HCT116 (cell line): ENCODE measurements at regions not wholly inside any gene's neighbourhood (a gene's known extent, or its start where the extent isn't known, plus 50 kb on each side); places are given as distances from the start of the nearest gene placed in this dataset.

Source experiments
- ATAC-seq: fragments of 200-7000 bp; cut with Tn5 transposase; 2 replicates; pipeline ENCODE4 v1.9.1; 2020; ENCODE audit warnings: mild to moderate bottlenecking, moderate library complexity
- BruUV-seq: library from RNA; stranded (reverse); fragments of 400-500 nt; replicated peaks from 2 replicates; lab custom pipeline; 2021; lab: Mats Ljungman, UMichigan
- CTCF ChIA-PET: fragments of 300-600 bp; sonication (Branson Sonifier 250); formaldehyde crosslinking; loops from one replicate; lab custom pipeline; 2021; ENCODE audit warnings: antibody characterized with exemption; lab: Charles Lee
- POLR2A ChIA-PET: fragments of 300-600, 350-600 bp; sonication (Branson Sonifier 250); formaldehyde crosslinking; loops from one replicate; lab custom pipeline; 2021; ENCODE audit warnings: antibody characterized with exemption; lab: Charles Lee
- RAD21 ChIA-PET, 2 experiments: fragments of 300-600 bp; sonication (Branson Sonifier 250); formaldehyde crosslinking; loops; one replicate each; lab custom pipeline; 2023; ENCODE audit warnings: low total read pairs in 2 of 2; ENCODE audit not compliant: uncharacterized antibody in 2 of 2, unreplicated experiment in 2 of 2, low non-redundant PET in 1 of 2; lab: Charles Lee
- DNase-seq: peaks from one replicate; pipeline ENCODE4 v3.0.0-alpha.2; 2010; ENCODE audit warnings: low read depth, low spot score
- H2AFZ ChIP-seq: fragments of 200-600 bp; shearing (Covaris generic), sonication (generic); 2 replicates; pipeline ENCODE4 v1.6.1; 2017; ENCODE audit warnings: low read depth, mixed run types, mixed read lengths, antibody characterized with exemption, low read length; ENCODE audit not compliant: poor library complexity, severe bottlenecking
- H3K27ac ChIP-seq: 2 replicates; pipeline ENCODE4 v1.5.1; 2012; ENCODE audit warnings: low read depth, low read length
- H3K27me3 ChIP-seq: fragments of 200-600 bp; sonication (generic); 2 replicates; pipeline ENCODE4 v1.6.1; 2016; ENCODE audit warnings: mixed run types, low read length, mixed read lengths; ENCODE audit not compliant: insufficient read depth
- H3K36me3 ChIP-seq, 2 experiments: fragments of 200-500 bp in 1 of 2; fragments of 200-600 bp in 1 of 2; sonication (Bioruptor generic) in 1 of 2; sonication (generic) in 1 of 2; 2 replicates each; pipeline versions ENCODE4 v1.5.1 to v1.6.1; 2014 to 2016; ENCODE audit warnings: low read length in 2 of 2, inconsistent platforms in 1 of 2, mixed read lengths in 1 of 2, mixed run types in 1 of 2; ENCODE audit not compliant: insufficient read depth in 2 of 2, control insufficient read depth in 1 of 2
- H3K4me1 ChIP-seq, 2 experiments: fragments of 200-600 bp in 1 of 2; sonication (generic) in 1 of 2; 2 replicates each; pipeline versions ENCODE4 v1.5.1 to v1.6.1; 2012 to 2017; ENCODE audit warnings: low read length in 2 of 2, inconsistent platforms in 1 of 2, mild to moderate bottlenecking in 1 of 2, mixed read lengths in 1 of 2, mixed run types in 1 of 2, moderate library complexity in 1 of 2; ENCODE audit not compliant: insufficient read depth in 2 of 2, control insufficient read depth in 1 of 2
- H3K4me2 ChIP-seq: fragments of 200-600 bp; sonication (generic); 2 replicates; pipeline ENCODE4 v1.6.1; 2017; ENCODE audit warnings: mixed run types, low read length, mixed read lengths
- H3K4me3 ChIP-seq, 2 experiments: fragments of 200-600 bp in 1 of 2; sonication (generic) in 1 of 2; replicated peaks in 1 of 2; 2 replicates each; pipeline ENCODE4 v1.5.1; 2011 to 2016; ENCODE audit warnings: low read length in 2 of 2, control low read depth in 1 of 2, low read depth in 1 of 2, mild to moderate bottlenecking in 1 of 2, mixed read lengths in 1 of 2, mixed run types in 1 of 2
- H3K79me2 ChIP-seq: fragments of 200-600 bp; sonication (generic); 2 replicates; pipeline ENCODE4 v1.6.1; 2017; ENCODE audit warnings: mild to moderate bottlenecking, mixed run types, low read length, moderate library complexity, mixed read lengths; ENCODE audit not compliant: insufficient read depth
- H3K9ac ChIP-seq: fragments of 200-600 bp; sonication (generic); 2 replicates; pipeline ENCODE4 v1.6.1; 2016; ENCODE audit warnings: low read length, mixed read lengths
- H3K9me2 ChIP-seq: fragments of 200-600 bp; sonication (generic), shearing (Covaris generic); 2 replicates; pipeline ENCODE4 v1.6.1; 2017; ENCODE audit warnings: mixed run types, mild to moderate bottlenecking, moderate library complexity; ENCODE audit not compliant: insufficient read depth
- H3K9me3 ChIP-seq, 2 experiments: fragments of 200-500 bp in 1 of 2; fragments of 200-600 bp in 1 of 2; sonication (Bioruptor generic) in 1 of 2; sonication (generic) in 1 of 2; 2 replicates each; pipeline ENCODE4 v1.6.1; 2014 to 2017; ENCODE audit warnings: low read length in 2 of 2, mixed read lengths in 2 of 2, inconsistent platforms in 1 of 2, low read depth in 1 of 2, mild to moderate bottlenecking in 1 of 2, mixed run types in 1 of 2, moderate library complexity in 1 of 2; ENCODE audit not compliant: control insufficient read depth in 1 of 2, insufficient read depth in 1 of 2
- H4K20me1 ChIP-seq: fragments of 200-600 bp; sonication (generic), shearing (Covaris generic); 2 replicates; pipeline ENCODE4 v1.6.1; 2017; ENCODE audit warnings: mixed run types, mild to moderate bottlenecking, moderate library complexity; ENCODE audit not compliant: insufficient read depth
- CBX3 ChIP-seq: IDR thresholded peaks from 2 replicates; pipeline ENCODE4 v1.6.1; 2012; ENCODE audit warnings: low read depth
- CEBPB ChIP-seq: IDR thresholded peaks from 2 replicates; pipeline ENCODE4 v1.6.1; 2012; ENCODE audit warnings: low read depth
- EGR1 ChIP-seq: IDR thresholded peaks from 2 replicates; pipeline ENCODE4 v1.6.1; 2012; ENCODE audit warnings: low read depth
- EZH2 ChIP-seq: fragments of 200-600 bp; sonication (generic); IDR thresholded peaks from 2 replicates; pipeline ENCODE4 v1.6.1; 2017; ENCODE audit warnings: antibody characterized with exemption, mixed run types
- EZH2phosphoT487 ChIP-seq: fragments of 200-600 bp; IDR thresholded peaks from 2 replicates; pipeline ENCODE4 v1.6.1; 2018; ENCODE audit warnings: antibody characterized with exemption, borderline replicate concordance
- FOSL1 ChIP-seq: IDR thresholded peaks from 2 replicates; pipeline ENCODE4 v1.6.1; 2012; ENCODE audit warnings: low read depth
- JUND ChIP-seq: IDR thresholded peaks from 2 replicates; pipeline ENCODE4 v1.6.1; 2012
- POLR2A ChIP-seq: IDR thresholded peaks from 2 replicates; pipeline ENCODE4 v1.7.0; 2011; ENCODE audit warnings: borderline replicate concordance; ENCODE audit not compliant: insufficient read depth, insufficient read length; ENCODE audit errors: extremely low read depth
- POLR2AphosphoS5 ChIP-seq: IDR thresholded peaks from 2 replicates; pipeline ENCODE4 v1.6.1; 2011; ENCODE audit warnings: mild to moderate bottlenecking, low read depth, low read length, moderate library complexity
- RAD21 ChIP-seq: IDR thresholded peaks from 2 replicates; pipeline ENCODE4 v1.6.1; 2012; ENCODE audit warnings: low read depth, mild to moderate bottlenecking
- SIN3A ChIP-seq: IDR thresholded peaks from 2 replicates; pipeline ENCODE4 v1.6.1; 2012; ENCODE audit warnings: low read depth
- SP1 ChIP-seq: IDR thresholded peaks from 2 replicates; pipeline ENCODE4 v1.6.1; 2012; ENCODE audit warnings: low read depth
- SRF ChIP-seq: IDR thresholded peaks from 2 replicates; pipeline ENCODE4 v1.6.1; 2012; ENCODE audit warnings: low read depth
- TCF7L2 ChIP-seq: IDR thresholded peaks from 2 replicates; pipeline ENCODE4 v1.7.0; 2011; ENCODE audit warnings: borderline replicate concordance, inconsistent platforms; ENCODE audit not compliant: insufficient read depth, insufficient read length; ENCODE audit errors: extremely low read depth
- YY1 ChIP-seq: IDR thresholded peaks from 2 replicates; pipeline ENCODE4 v1.6.1; 2011; ENCODE audit warnings: low read length, low read depth, moderate library complexity, mild to moderate bottlenecking; ENCODE audit not compliant: insufficient replicate concordance; ENCODE audit errors: extremely low read depth
- ZFX ChIP-seq: fragments of 450-650 bp; IDR thresholded peaks from 2 replicates; pipeline ENCODE4 v1.6.1; 2017
- ZNF274 ChIP-seq: fragments of 200-500 bp; sonication (Bioruptor generic); IDR thresholded peaks from 2 replicates; pipeline ENCODE4 v1.6.1; 2014; ENCODE audit warnings: mild to moderate bottlenecking, low read depth, low read length, inconsistent platforms
- intact Hi-C: fragments of 100-400 bp; cut with micrococcal nuclease; formaldehyde crosslinking; loops from 2 replicates; pipeline ENCODE4 v1.10.0; 2022
- TF ChIP-seq, protein P1 (sequence below), 3 experiments: fragments of 200-600 bp in 1 of 3; sonication (generic) in 1 of 3; IDR thresholded peaks in 2 of 3; conservative IDR thresholded peaks in 1 of 3; 2 replicates each; pipeline ENCODE4 v1.5.1; 2012 to 2017; ENCODE audit warnings: low read depth in 2 of 3, low read length in 2 of 3, antibody characterized with exemption in 1 of 3, borderline replicate concordance in 1 of 3, control low read depth in 1 of 3, mild to moderate bottlenecking in 1 of 3, mixed read lengths in 1 of 3, mixed run types in 1 of 3, moderate library complexity in 1 of 3; ENCODE audit not compliant: insufficient read depth in 1 of 3
- TF ChIP-seq, protein P2 (sequence below): IDR thresholded peaks from 2 replicates; pipeline ENCODE4 v1.6.1; 2012

DNA sequence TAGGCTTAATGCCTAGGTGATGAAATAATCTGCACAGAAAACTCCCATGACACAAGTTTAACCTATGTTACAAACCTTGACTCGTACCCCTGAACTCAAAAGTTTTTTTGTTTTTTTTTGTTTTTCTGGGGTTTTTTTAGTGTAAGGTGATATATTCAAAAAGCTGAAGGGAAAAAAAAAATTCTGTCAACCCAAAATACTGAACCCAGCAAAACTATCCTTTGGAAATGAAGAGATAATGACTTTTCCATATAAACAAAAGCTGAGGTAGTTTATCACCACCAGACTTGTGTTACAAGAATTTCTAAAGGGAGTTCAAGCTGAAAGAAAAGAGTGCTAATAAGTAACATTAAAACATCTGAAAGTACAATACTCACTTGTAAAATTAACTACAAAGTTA is 448.1 kb downstream of the KCNH5 start:
- peaks cover 0 to 28% of the 10 kb centered on the region in 2 experiments; a peak in 2 of 4 replicates for H3K9me3 ChIP-seq
- no peak overlapping the region for H3K9ac ChIP-seq
- CTCF ChIA-PET, result no interaction called here
- H4K20me1 ChIP-seq, result no peaks in the 10 kb centered on the region
- TF ChIP-seq SP1 (no peak), FOSL1 (no peak), EGR1 (no peak), EZH2 (no peak), CEBPB (no peak), ZNF274 (no peak), RAD21 (no peak), POLR2AphosphoS5 (no peak), POLR2A (no peak), SRF (no peak), CBX3 (no peak), EZH2phosphoT487 (no peak)
- ATAC-seq (no peak), DNase-seq (no peak)
- no peaks in the 10 kb centered on the region for H3K27me3 ChIP-seq
- no peaks in the 10 kb centered on the region for H3K4me1 ChIP-seq
- H3K79me2 ChIP-seq, result no peaks in the 10 kb centered on the region
- no peak overlapping the region for H2AFZ ChIP-seq
- H3K9me2 ChIP-seq, result no peaks in the 10 kb centered on the region
- BruUV-seq, result no TSS peak
- no peaks in the 10 kb centered on the region for H3K36me3 ChIP-seq
- no peak overlapping the region for H3K4me3 ChIP-seq
- POLR2A ChIA-PET, result no interaction called here
- RAD21 ChIA-PET, result no interaction called here
- no peak overlapping the region for H3K27ac ChIP-seq
- H3K4me2 ChIP-seq, result no peak overlapping the region
- intact Hi-C loops, result no loop called here

GRCh38 chr14:62599616-62600385 is 445.5 kb downstream of the KCNH5 start:
- Histone ChIP-seq H3K9me2 (no peaks in the 10 kb centered on the region), H3K4me2 (no peak overlapping the region), H3K9ac (no peak overlapping the region), H3K9me3 (peaks cover 6 to 26% of the 10 kb centered on the region in 2 experiments; a peak in 2 of 4 replicates), H2AFZ (no peak overlapping the region), H3K4me1 (no peaks in the 10 kb centered on the region), H3K27ac (no peak overlapping the region), H4K20me1 (no peaks in the 10 kb centered on the region), H3K4me3 (no peak overlapping the region), H3K79me2 (no peaks in the 10 kb centered on the region), H3K36me3 (no peaks in the 10 kb centered on the region), H3K27me3 (no peaks in the 10 kb centered on the region)
- ChIA-PET RAD21 (no interaction called here), POLR2A (no interaction called here), CTCF (no interaction called here)
- intact Hi-C loops, result no loop called here
- ATAC-seq, result no peak
- BruUV-seq, result no TSS peak
- DNase-seq, result no peak
- no peak for TF ChIP-seq CEBPB
- TF ChIP-seq RAD21, result no peak
- TF ChIP-seq EZH2, result no peak
- no peak for TF ChIP-seq CBX3
- no peak for TF ChIP-seq FOSL1
- TF ChIP-seq, protein P1, sequence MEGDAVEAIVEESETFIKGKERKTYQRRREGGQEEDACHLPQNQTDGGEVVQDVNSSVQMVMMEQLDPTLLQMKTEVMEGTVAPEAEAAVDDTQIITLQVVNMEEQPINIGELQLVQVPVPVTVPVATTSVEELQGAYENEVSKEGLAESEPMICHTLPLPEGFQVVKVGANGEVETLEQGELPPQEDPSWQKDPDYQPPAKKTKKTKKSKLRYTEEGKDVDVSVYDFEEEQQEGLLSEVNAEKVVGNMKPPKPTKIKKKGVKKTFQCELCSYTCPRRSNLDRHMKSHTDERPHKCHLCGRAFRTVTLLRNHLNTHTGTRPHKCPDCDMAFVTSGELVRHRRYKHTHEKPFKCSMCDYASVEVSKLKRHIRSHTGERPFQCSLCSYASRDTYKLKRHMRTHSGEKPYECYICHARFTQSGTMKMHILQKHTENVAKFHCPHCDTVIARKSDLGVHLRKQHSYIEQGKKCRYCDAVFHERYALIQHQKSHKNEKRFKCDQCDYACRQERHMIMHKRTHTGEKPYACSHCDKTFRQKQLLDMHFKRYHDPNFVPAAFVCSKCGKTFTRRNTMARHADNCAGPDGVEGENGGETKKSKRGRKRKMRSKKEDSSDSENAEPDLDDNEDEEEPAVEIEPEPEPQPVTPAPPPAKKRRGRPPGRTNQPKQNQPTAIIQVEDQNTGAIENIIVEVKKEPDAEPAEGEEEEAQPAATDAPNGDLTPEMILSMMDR (IDR thresholded peaks at IDR 0.05 in 2 of 3, conservative IDR thresholded peaks at IDR 0.05 in 1 of 3; ENCODE audit: borderline replicate concordance in 1 of 3, insufficient read depth in 1 of 3, low read depth in 2 of 3, low read length in 2 of 3), result no peak
- TF ChIP-seq JUND, result no peak
- no peak for TF ChIP-seq TCF7L2
- no peak for TF ChIP-seq ZNF274
- TF ChIP-seq POLR2AphosphoS5, result no peak
- TF ChIP-seq YY1, result no peak
- TF ChIP-seq EGR1, result no peak
- TF ChIP-seq ZFX, result no peak
- TF ChIP-seq, protein P2, sequence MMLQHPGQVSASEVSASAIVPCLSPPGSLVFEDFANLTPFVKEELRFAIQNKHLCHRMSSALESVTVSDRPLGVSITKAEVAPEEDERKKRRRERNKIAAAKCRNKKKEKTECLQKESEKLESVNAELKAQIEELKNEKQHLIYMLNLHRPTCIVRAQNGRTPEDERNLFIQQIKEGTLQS, result no peak
- no peak for TF ChIP-seq EZH2phosphoT487
- no peak for TF ChIP-seq SIN3A
- no peak for TF ChIP-seq SP1
- TF ChIP-seq POLR2A, result no peak
